Keratinocyte (primary cell): ENCODE measurements at regions not wholly inside any gene's neighbourhood (a gene's known extent, or its start where the extent isn't known, plus 50 kb on each side); places are given as distances from the start of the nearest gene placed in this dataset.

Experiments
- DNase-seq: peaks from one replicate; pipeline ENCODE4 v3.0.0-alpha.2; 2011; ENCODE audit warnings: low read depth, missing footprints, low spot score
- FAIRE-seq: peaks from 2 replicates; lab custom pipeline; 2011; peaks lifted over from hg19 to GRCh38; lab: Jason Lieb, UNC
- H2AFZ ChIP-seq: 2 replicates; pipeline ENCODE4 v1.6.0; 2012; ENCODE audit warnings: low read length, control low read depth, inconsistent platforms; ENCODE audit not compliant: control insufficient read depth
- H3K27ac ChIP-seq: 2 replicates; pipeline ENCODE4 v1.5.1; 2011; ENCODE audit warnings: low read length; ENCODE audit not compliant: control insufficient read depth, insufficient read depth
- H3K27me3 ChIP-seq: 3 replicates; pipeline ENCODE4 v1.6.0; 2011; ENCODE audit warnings: low read length; ENCODE audit not compliant: control insufficient read depth, insufficient read depth; ENCODE audit errors: extremely low read depth
- H3K36me3 ChIP-seq, 2 experiments: 2 replicates in 1 of 2; 3 replicates in 1 of 2; pipeline ENCODE4 v1.5.1; 2011; ENCODE audit warnings: low read length in 2 of 2, mild to moderate bottlenecking in 1 of 2; ENCODE audit not compliant: control insufficient read depth in 2 of 2, insufficient read depth in 2 of 2; ENCODE audit errors: extremely low read depth in 1 of 2
- H3K4me1 ChIP-seq: 3 replicates; pipeline ENCODE4 v1.5.1; 2011; ENCODE audit warnings: low read length; ENCODE audit not compliant: control insufficient read depth, insufficient read depth; ENCODE audit errors: extremely low read depth
- H3K4me2 ChIP-seq: 3 replicates; pipeline ENCODE4 v1.6.0; 2011; ENCODE audit warnings: low read depth, low read length; ENCODE audit not compliant: control insufficient read depth, insufficient read depth; ENCODE audit errors: extremely low read depth
- H3K4me3 ChIP-seq, 3 experiments: fragments of 200-600 bp in 1 of 3; sonication (generic) in 1 of 3; 2 replicates in 2 of 3; 3 replicates in 1 of 3; pipeline ENCODE4 v1.5.1; 2011 to 2016; ENCODE audit warnings: low read length in 3 of 3, mild to moderate bottlenecking in 3 of 3, control low read depth in 2 of 3, inconsistent platforms in 1 of 3, low read depth in 1 of 3, mixed read lengths in 1 of 3, mixed run types in 1 of 3, moderate library complexity in 1 of 3; ENCODE audit not compliant: control insufficient read depth in 2 of 3, insufficient read depth in 2 of 3; ENCODE audit errors: extremely low read depth in 1 of 3
- H3K79me2 ChIP-seq: 2 replicates; pipeline ENCODE4 v1.6.0; 2012; ENCODE audit warnings: low read length; ENCODE audit not compliant: control insufficient read depth, insufficient read depth
- H3K9ac ChIP-seq: 3 replicates; pipeline ENCODE4 v1.6.0; 2011; ENCODE audit warnings: low read length; ENCODE audit not compliant: control insufficient read depth, insufficient read depth; ENCODE audit errors: extremely low read depth
- H3K9me1 ChIP-seq: 3 replicates; pipeline ENCODE4 v1.6.0; 2011; ENCODE audit warnings: low read length; ENCODE audit not compliant: control insufficient read depth, insufficient read depth; ENCODE audit errors: extremely low read depth
- H3K9me3 ChIP-seq: 2 replicates; pipeline ENCODE4 v1.5.1; 2012; ENCODE audit warnings: low read depth, low read length; ENCODE audit not compliant: control insufficient read depth
- H4K20me1 ChIP-seq: 3 replicates; pipeline ENCODE4 v1.6.0; 2011; ENCODE audit warnings: low read length; ENCODE audit not compliant: control insufficient read depth, insufficient read depth; ENCODE audit errors: extremely low read depth
- EZH2 ChIP-seq: IDR thresholded peaks from one replicate; pipeline ENCODE4 v1.6.1; 2012; ENCODE audit warnings: inconsistent platforms, mild to moderate bottlenecking, low read length, moderate library complexity
- dilution Hi-C: fragments of 300-500 bp; cut with MboI; formaldehyde crosslinking; loops from one replicate; pipeline ENCODE4 v1.7.0; 2020; ENCODE audit warnings: low sequenced_read_pairs; ENCODE audit not compliant: extremely low pct_ligation_motif_present
- TF ChIP-seq, protein P1 (sequence below), 3 experiments: IDR thresholded peaks in 1 of 3; conservative IDR thresholded peaks in 1 of 3; optimal IDR thresholded peaks in 1 of 3; 2 replicates in 2 of 3; 3 replicates in 1 of 3; pipeline versions ENCODE3 to v1.5.1; 2011; ENCODE audit warnings: low read length in 3 of 3, mild to moderate bottlenecking in 3 of 3, moderate library complexity in 2 of 3, control low read depth in 1 of 3, inconsistent platforms in 1 of 3; ENCODE audit not compliant: insufficient read depth in 2 of 3; ENCODE audit errors: extremely low read depth in 1 of 3

DNA sequence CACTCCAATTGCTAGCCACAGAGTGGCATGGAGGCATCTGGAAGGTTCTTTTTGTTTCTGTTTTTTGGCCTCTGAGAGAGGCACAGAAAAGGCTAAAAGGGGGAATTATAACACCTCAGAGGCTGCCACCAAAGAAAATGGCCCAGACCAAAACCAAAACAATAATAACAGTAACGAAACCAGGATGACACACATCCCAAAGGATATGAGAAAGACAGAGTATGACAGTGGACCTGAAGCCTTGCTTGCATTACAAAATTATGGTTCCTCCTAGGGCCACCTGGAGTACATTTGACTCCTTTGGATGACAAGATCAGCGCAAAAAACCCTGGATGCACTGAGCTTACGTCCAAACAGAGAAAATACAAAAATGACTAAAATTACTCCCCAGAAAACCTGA is 152.7 kb downstream of the AEBP2 start:
- H2AFZ ChIP-seq: no peak overlapping the region
- H3K9me3 ChIP-seq: no peaks in the 10 kb centered on the region
- H3K9me1 ChIP-seq: no peaks in the 10 kb centered on the region
- no peaks in the 10 kb centered on the region for H3K4me1 ChIP-seq
- no peak overlapping the region for H3K4me2 ChIP-seq
- H4K20me1 ChIP-seq: no peaks in the 10 kb centered on the region
- no peak overlapping the region for H3K4me3 ChIP-seq
- no peaks in the 10 kb centered on the region for H3K27me3 ChIP-seq
- TF ChIP-seq, protein P1, sequence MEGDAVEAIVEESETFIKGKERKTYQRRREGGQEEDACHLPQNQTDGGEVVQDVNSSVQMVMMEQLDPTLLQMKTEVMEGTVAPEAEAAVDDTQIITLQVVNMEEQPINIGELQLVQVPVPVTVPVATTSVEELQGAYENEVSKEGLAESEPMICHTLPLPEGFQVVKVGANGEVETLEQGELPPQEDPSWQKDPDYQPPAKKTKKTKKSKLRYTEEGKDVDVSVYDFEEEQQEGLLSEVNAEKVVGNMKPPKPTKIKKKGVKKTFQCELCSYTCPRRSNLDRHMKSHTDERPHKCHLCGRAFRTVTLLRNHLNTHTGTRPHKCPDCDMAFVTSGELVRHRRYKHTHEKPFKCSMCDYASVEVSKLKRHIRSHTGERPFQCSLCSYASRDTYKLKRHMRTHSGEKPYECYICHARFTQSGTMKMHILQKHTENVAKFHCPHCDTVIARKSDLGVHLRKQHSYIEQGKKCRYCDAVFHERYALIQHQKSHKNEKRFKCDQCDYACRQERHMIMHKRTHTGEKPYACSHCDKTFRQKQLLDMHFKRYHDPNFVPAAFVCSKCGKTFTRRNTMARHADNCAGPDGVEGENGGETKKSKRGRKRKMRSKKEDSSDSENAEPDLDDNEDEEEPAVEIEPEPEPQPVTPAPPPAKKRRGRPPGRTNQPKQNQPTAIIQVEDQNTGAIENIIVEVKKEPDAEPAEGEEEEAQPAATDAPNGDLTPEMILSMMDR (optimal IDR thresholded peaks at IDR 0.05 in 1 of 3, IDR thresholded peaks at IDR 0.05 in 1 of 3, conservative IDR thresholded peaks at IDR 0.05 in 1 of 3; ENCODE audit: extremely low read depth in 1 of 3, insufficient read depth in 2 of 3, low read length in 3 of 3): no peak
- TF ChIP-seq EZH2: no peak
- no peaks in the 10 kb centered on the region for H3K36me3 ChIP-seq
- H3K27ac ChIP-seq: no peak overlapping the region
- dilution Hi-C loops: no loop called here
- DNase-seq: no peak
- no peak for FAIRE-seq
- H3K79me2 ChIP-seq: no peaks in the 10 kb centered on the region
- H3K9ac ChIP-seq: no peak overlapping the region

DNA sequence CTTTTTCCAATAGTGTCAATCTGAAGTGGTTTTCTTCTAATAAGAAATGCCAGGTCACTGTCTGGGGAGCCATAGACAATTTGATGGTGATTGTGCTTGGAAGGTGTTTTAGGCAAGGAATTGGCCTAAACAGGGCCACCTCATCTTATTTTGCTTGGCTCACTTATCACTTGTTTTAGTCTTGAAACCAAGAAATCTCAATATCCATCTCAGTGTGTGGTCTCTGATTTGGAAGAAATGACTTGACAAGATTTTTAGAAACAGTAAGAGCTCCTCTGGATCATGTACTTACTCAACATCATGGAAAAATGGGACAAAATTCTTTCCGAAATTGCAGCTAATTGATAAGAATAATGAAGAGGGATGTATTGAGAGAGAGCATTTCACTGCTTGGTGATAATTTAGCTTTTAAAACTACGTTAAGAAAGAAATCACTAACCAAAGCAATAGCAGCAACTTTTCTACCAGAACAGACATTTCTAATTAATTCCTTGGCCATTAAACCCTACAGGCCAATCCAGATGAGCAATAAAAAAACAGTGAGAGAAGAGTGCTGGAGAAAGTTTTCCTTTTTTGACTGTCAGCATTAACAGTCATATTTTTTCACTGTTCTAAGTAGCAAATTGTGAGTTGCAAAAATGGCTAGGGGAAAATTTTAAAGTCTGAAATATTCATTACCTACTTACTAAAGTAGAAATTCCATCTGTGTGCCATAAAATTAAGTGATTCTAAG is 157.3 kb downstream of the AEBP2 start:
- H3K4me3 ChIP-seq: no peak overlapping the region
- H3K9me3 ChIP-seq: no peaks in the 10 kb centered on the region
- no peaks in the 10 kb centered on the region for H4K20me1 ChIP-seq
- H3K27me3 ChIP-seq: no peaks in the 10 kb centered on the region
- H3K4me2 ChIP-seq: no peak overlapping the region
- no peak overlapping the region for H3K9ac ChIP-seq
- no peaks in the 10 kb centered on the region for H3K79me2 ChIP-seq
- FAIRE-seq (no peak), DNase-seq (no peak)
- no peaks in the 10 kb centered on the region for H3K4me1 ChIP-seq
- dilution Hi-C loops: no loop called here
- no peak for TF ChIP-seq EZH2
- TF ChIP-seq, protein P1 (optimal IDR thresholded peaks at IDR 0.05 in 1 of 3, IDR thresholded peaks at IDR 0.05 in 1 of 3, conservative IDR thresholded peaks at IDR 0.05 in 1 of 3; ENCODE audit: extremely low read depth in 1 of 3, insufficient read depth in 2 of 3, low read length in 3 of 3): no peak
- no peak overlapping the region for H2AFZ ChIP-seq
- H3K36me3 ChIP-seq: no peaks in the 10 kb centered on the region
- no peak overlapping the region for H3K27ac ChIP-seq
- H3K9me1 ChIP-seq: no peaks in the 10 kb centered on the region
